Fibroblast of mammary gland (primary cell): ENCODE measurements at regions not wholly inside any gene's neighbourhood (a gene's known extent, or its start where the extent isn't known, plus 50 kb on each side); places are given as distances from the start of the nearest gene placed in this dataset.
A peak's percentile ranks its signal among the peaks of the same experiment; 100 is the strongest.

Source experiments
- DNase-seq: peaks from one replicate; pipeline ENCODE4 v3.0.0-alpha.2; 2010; ENCODE audit warnings: low read depth
- H3K4me3 ChIP-seq: 2 replicates; pipeline ENCODE4 v1.5.1; 2011; ENCODE audit warnings: low read depth, mild to moderate bottlenecking, low read length, moderate library complexity; ENCODE audit not compliant: control insufficient read depth
- CTCF ChIP-seq: conservative IDR thresholded peaks from 2 replicates; pipeline ENCODE4 v1.5.1; 2011; ENCODE audit warnings: low read depth, low read length, inconsistent platforms; ENCODE audit not compliant: control insufficient read depth, insufficient read depth

GRCh38 chr2:204228169-204228886, 291.8 kb downstream of the ICOS start:
- DNase-seq = no peak
- H3K4me3 ChIP-seq = no peak overlapping the region
- no peak for TF ChIP-seq CTCF

DNA sequence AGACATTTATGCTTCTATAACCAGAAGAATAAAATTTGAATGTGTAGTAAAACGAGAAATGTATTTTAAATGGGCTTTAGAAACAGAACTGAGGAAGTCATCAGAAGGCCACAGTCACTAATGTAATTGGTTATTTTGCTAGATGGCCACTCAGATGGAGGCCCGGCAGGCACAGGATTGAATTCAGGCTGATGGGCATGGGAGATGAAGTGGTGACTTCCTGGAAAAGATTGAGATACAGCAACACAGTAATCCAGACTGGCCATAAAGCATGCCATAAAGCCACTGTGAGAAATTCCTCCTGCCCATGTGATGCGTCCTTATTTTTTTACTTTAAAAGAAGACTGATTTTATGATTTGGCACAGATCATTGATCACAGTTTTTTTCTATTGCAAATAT, 297.7 kb downstream of the ICOS start:
- no peak for TF ChIP-seq CTCF
- no peak for DNase-seq
- H3K4me3 ChIP-seq = no peak overlapping the region

DNA sequence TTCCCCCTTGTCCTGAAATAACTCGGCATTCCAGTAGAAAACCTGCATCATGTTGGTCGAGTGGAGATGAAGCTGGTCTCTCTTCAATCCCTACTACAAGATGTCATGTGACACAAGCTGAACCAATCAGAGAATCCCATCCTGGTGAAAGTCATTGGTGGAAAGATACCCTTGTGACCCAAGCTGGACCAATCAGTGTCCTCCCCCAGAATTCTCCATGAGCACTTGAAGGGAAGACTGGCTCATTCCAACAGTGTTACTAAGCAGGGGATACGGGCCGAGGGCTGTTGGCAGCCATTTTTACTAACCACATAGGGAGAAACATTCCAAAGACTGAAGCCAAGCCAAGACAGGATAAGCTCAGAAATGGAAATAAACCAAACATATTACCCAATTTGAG, 298.3 kb downstream of the ICOS start:
- no peak overlapping the region for H3K4me3 ChIP-seq
- DNase-seq = peak; percentile 36
- no peak for TF ChIP-seq CTCF

- H3K4me3 ChIP-seq = no peak overlapping the region
- no peak for TF ChIP-seq CTCF
- no peak for DNase-seq
Measured at GRCh38 chr2:204237416-204237815, 300.9 kb downstream of the ICOS start.

DNA sequence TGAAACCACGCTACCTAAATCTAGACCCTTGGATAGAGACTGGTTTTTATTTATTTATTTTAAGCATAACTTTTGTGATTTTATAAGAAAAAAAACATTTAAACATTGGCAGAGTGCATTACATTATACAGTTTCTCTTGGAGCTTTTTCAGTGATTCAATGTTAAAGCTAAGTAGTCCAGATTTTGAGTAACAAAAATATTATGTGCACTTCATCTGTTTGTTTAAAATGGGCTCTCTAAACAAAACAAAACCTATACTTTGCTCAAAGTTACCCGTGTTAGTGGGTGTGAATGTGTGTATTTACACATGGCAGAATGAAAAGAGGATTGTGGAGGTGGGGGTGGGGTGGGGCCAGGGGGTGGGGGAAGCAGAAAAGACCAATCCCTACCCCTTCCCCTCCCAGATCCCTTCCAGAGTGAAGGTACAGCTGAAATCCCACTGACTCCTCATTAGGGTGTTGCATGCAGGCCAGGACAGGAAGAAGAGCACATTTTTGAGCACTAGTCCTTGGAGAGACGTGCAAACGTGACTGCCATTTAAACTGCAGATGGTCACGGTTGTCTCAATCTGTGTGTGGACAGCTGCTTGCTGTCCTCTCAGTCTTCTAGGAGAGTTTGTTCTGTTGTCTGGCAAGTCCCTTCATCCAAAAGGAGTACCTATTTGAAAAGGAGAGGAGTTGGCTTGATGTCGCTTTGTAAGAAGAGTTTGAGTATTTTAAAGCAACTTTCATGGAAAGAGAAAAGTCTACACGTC, 303.0 kb downstream of the ICOS start:
- TF ChIP-seq CTCF = no peak
- no peak for DNase-seq
- H3K4me3 ChIP-seq = no peak overlapping the region

- no peak for TF ChIP-seq CTCF
- DNase-seq = no peak
- no peak overlapping the region for H3K4me3 ChIP-seq
Measured at GRCh38 chr2:204240961-204241360, 304.3 kb upstream of the PARD3B start.

DNA sequence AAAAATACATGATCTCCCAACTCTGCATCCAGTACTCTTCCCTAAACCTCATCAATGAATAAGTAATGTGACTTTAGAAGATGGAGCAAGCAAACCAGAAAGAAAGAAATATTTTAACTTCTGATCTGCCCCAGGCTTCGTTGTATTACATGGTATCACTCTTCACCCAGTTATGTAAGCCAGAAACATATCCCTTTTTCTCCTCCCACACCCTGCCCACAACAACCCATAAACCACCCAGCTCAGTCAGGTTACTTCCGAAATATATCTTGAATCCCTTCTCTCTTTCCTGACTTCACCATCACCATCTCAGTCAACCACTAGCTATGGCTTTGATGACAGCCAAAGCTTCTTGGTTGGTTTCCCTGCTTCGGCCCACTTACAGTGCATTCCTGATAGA, 295.8 kb upstream of the PARD3B start:
- no peak for DNase-seq
- TF ChIP-seq CTCF = no peak
- H3K4me3 ChIP-seq = no peak overlapping the region
